CD4-positive, alpha-beta T cell treated with Interferon gamma for 1 hour (primary cell): ENCODE measurements at regions not wholly inside any gene's neighbourhood (a gene's known extent, or its start where the extent isn't known, plus 50 kb on each side); places are given as distances from the start of the nearest gene placed in this dataset.

Experiments
- DNase-seq: peaks from one replicate; pipeline ENCODE4 v3.0.0-alpha.2; 2020

DNA sequence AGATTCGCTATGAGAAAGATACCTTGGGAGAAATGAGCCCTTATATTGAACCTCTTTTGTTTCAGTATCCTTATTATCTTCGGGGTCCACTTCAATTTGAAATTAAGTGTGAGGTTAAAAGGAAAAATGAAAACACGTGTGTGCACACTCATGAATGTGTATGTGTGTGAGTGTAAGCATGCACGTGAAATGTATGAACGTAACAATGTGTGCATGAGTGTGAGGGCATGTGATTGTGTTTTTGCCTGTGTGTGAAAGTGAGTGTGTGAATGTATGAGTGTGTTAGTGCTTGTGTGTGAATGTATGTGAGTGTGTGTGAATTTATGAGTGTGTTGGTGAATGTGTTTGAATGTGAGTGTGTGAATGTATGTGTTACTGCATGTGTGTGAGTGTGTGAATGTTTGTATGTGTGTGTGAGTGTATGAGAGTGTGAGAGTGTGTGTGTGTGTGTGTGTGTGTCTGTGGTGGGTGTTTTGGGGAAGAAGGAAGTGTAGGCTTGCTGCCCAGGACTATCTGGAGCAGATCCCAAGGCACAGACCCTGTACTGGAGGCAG, 224.0 kb upstream of the CDH13 start:
- no peak for DNase-seq

GRCh38 chr16:82400046-82400445, 226.7 kb upstream of the CDH13 start:
- DNase-seq, result no peak

GRCh38 chr16:82396509-82396908, 226.5 kb upstream of the MPHOSPH6 start:
- no peak for DNase-seq

DNA sequence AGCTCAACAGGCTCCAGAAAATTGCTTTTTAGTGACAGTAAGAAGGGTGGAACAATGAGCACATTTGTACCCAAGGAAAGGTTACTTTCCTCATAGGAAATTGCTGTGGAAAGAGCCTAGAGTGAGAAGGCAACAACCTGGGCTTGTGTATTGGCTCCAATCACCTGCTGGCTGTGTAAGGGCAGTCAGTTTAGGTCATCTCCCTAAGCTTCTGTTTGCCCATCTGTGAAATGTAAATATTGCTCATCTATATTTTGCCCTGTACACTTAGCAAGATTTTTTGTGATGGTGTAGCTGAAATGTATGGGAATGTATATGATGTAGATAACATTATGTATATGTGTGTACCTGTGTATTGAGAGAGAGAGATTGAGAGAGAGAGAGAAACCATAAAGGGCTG, 225.2 kb upstream of the MPHOSPH6 start:
- DNase-seq, result no peak

GRCh38 chr16:82391690-82392089, 221.7 kb upstream of the MPHOSPH6 start:
- no peak for DNase-seq

- no peak for DNase-seq
Observed at GRCh38 chr16:82389956-82390650, 220.1 kb upstream of the MPHOSPH6 start.

GRCh38 chr16:82386761-82387160, 216.7 kb upstream of the MPHOSPH6 start:
- no peak for DNase-seq

- DNase-seq, result no peak
Observed at GRCh38 chr16:82384949-82385348, 214.9 kb upstream of the MPHOSPH6 start.

- DNase-seq, result no peak
Observed at GRCh38 chr16:82384017-82384416, 214.0 kb upstream of the MPHOSPH6 start.

DNA sequence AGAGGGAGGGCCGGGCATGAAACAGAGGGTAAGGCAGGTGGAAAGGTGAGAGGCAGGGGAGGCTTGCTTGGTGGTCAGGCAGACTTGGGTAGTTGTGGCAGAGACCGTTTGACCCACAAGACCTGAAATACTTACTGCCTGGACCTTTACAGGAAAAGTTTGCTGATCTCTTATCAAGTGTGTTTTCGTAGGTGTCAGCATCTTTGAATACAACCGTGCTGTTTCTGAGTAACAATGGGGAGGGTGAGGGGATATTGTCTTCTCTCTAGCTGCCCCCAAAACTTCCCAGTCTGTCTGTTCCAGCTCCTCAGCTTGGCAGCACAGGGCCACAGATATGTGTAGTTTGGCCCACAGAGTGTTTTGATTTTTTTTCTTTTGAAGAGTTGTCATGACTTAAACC, 212.5 kb upstream of the MPHOSPH6 start:
- no peak for DNase-seq

DNA sequence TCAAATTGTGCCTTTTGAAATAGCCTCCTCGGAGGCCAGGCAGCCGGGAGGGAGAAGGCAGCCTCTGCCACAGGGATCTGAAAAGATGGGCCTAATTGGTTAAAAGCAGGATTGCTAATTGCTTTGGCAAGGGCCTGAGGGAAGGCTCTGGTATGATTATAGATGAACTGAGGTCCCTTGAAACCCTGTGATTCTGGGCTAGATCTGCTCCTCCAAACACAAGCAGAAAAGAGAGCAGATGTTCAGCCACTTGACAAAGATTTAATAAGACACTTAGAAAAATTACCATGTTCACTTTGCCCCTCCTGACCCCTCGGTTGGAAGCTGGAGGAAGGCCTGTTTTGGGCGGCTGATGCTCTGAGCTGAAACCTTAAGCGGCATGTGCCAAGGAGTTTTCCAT, 209.5 kb upstream of the MPHOSPH6 start:
- no peak for DNase-seq

- no peak for DNase-seq
Observed at GRCh38 chr16:82373976-82374375, 204.0 kb upstream of the MPHOSPH6 start.

DNA sequence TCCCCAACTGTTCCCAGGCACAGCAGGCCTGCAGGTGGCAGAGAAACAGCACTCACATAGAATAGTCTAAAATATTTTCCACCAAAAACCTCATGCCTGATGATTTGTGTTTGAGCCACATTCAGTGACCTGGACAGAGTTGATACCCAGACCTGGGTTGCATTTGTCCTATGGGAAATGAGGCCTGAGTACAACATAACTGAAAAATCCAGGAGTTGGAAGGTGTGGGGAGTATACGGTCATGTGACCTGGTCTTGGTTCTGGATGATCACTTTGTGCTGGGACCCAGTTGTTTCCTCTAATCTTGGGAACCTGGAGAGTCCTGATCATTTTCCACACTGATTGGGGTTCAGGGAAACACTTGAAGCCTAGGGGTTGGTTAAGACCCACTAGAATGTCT, 200.3 kb upstream of the MPHOSPH6 start:
- no peak for DNase-seq

GRCh38 chr16:82368041-82368440, 198.0 kb upstream of the MPHOSPH6 start:
- no peak for DNase-seq

GRCh38 chr16:82366462-82366861, 196.4 kb upstream of the MPHOSPH6 start:
- no peak for DNase-seq

GRCh38 chr16:82364690-82365089, 194.7 kb upstream of the MPHOSPH6 start:
- no peak for DNase-seq

DNA sequence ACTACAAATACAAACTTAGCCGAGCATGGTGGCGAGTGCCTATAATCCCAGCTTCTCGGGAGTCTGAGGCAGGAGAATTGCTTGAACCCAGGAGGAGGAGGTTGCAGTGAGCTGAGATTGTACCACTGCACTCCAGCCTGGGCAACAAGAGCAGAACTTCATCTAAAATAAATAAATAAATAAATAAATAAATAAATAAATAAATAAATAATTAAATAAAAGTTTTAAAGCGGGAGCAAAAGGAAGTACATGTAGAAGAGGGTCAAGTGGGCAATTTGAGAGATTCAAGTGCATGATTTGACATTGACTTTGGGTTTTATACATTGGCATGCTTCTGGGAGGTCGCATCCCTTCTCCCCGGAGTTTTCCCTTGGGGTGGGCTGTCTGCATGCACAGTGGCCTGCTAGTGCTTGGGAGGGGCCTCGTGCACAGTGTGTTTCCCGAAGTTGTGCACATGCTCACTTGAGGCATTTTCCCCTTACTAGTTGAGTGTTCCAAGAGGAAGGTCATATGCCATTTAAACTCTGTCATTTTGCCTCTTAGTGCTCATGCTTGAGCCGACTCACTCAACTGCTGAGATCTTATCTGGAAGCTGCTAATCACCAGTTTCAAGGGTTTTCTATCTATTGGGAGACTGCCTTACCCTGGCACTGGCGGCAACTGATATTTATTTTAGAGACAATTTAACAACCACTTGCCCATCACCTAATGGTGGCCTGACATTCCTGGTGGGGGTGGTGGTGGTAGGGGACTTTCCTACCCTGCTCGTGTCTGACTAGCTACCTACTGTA, 193.2 kb upstream of the MPHOSPH6 start:
- no peak for DNase-seq

GRCh38 chr16:82361885-82362284, 191.9 kb upstream of the MPHOSPH6 start:
- no peak for DNase-seq

GRCh38 chr16:82360024-82360783, 190.2 kb upstream of the MPHOSPH6 start:
- DNase-seq, result no peak

- DNase-seq, result no peak
Observed at GRCh38 chr16:82358606-82359221, 188.7 kb upstream of the MPHOSPH6 start.

DNA sequence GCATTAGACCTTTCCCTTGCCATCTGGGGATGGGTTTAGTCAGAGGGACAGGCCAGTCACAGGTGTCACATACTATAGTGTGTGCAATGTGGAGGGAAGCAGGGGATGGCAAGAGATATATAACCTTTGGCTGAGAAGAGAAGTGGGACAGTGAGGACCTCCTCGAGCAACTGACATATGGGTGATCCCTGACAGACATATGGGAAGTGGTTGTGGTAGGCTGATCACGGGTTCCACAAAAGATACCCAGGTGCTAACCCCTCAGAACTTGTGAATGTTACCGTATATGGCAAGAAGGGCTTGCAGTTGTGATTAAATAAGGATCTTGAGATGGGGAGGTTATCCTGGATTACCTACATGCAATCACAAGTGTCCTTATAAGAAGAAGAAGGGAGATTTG, 188.1 kb upstream of the MPHOSPH6 start:
- no peak for DNase-seq

DNA sequence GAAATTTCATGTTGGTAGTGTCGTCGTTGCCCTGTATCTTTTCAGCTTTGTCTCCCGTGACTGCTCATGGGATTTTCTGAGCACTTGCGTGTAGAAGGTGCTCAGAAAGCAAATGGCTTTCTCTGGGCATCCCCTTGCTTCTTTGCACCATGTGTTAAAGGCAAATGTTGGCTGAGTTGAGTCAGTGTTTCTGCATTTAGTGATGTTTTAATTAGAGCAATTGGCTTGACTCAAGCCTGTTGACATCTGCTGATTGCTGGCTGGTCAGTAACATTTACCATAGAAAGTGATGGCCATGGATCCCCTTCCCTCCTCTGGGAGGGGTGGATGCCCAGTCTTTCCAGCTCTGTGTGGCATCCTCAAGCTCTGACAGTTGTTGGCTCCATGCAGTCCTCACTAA, 187.2 kb upstream of the MPHOSPH6 start:
- no peak for DNase-seq

- no peak for DNase-seq
Observed at GRCh38 chr16:82350560-82350959, 180.5 kb upstream of the MPHOSPH6 start.
